Hepatocyte (in vitro differentiated cells): ENCODE measurements at regions not wholly inside any gene's neighbourhood (a gene's known extent, or its start where the extent isn't known, plus 50 kb on each side); places are given as distances from the start of the nearest gene placed in this dataset.

ENCODE experiments used
- EZH2 ChIP-seq: fragments of 200-600 bp; sonication (generic); IDR thresholded peaks from 2 replicates; pipeline ENCODE4 v1.6.1; 2016; ENCODE audit warnings: antibody characterized with exemption, mild to moderate bottlenecking, borderline replicate concordance
- TF ChIP-seq, protein P1 (sequence below): fragments of 200-600 bp; sonication (generic); IDR thresholded peaks from 2 replicates; pipeline ENCODE4 v1.5.1; 2016; ENCODE audit warnings: antibody characterized with exemption, mild to moderate bottlenecking; ENCODE audit not compliant: poor library complexity

DNA sequence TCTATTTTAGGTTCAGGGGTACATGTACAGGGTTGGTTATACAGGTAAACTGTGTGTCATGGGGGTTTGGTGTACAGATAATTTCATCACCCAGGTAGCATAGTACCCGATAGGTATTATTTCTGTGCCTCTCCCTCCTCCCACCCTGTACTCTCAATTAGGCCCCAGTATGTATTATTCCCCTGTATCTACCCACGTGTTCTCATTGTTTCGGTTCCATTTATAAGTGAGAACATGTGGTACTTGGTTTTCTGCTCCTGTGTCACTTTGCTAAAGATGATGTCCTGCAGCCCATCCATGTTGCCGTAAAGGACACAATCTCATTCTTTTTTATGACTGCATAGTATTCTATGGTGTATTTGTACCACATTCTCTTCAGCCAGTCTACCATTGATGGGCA lies 96.8 kb upstream of the SLC24A2 start:
- TF ChIP-seq, protein P1, sequence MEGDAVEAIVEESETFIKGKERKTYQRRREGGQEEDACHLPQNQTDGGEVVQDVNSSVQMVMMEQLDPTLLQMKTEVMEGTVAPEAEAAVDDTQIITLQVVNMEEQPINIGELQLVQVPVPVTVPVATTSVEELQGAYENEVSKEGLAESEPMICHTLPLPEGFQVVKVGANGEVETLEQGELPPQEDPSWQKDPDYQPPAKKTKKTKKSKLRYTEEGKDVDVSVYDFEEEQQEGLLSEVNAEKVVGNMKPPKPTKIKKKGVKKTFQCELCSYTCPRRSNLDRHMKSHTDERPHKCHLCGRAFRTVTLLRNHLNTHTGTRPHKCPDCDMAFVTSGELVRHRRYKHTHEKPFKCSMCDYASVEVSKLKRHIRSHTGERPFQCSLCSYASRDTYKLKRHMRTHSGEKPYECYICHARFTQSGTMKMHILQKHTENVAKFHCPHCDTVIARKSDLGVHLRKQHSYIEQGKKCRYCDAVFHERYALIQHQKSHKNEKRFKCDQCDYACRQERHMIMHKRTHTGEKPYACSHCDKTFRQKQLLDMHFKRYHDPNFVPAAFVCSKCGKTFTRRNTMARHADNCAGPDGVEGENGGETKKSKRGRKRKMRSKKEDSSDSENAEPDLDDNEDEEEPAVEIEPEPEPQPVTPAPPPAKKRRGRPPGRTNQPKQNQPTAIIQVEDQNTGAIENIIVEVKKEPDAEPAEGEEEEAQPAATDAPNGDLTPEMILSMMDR, result no peak
- TF ChIP-seq EZH2, result no peak
